ENCODE measurements at regions not wholly inside any gene's neighbourhood (a gene's known extent, or its start where the extent isn't known, plus 50 kb on each side); places are given as distances from the start of the nearest gene placed in this dataset.

DNA sequence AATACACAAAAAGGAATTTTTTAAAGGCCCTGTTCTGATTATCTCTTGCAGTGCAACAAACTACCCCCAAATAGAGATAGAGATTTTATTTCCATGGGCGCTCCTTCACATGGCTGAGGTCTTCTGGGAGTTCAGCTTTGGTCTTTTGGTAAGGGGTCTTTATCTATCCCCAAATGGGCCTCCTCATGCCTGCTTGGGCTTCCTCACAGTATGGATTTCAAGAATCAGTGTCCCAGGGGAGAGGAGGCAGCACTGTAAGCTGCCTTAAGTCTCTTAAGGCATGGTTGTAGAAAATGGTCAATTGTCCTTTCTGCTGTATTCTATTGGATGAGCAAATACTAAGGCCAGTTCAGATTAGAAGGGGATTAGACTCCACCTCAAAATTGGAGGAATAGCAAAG is 966.2 kb downstream of the TYW1 start:
- H3K4me3 ChIP-seq, result no peak overlapping the region
- intact Hi-C loops (cut with DNase I), result no loop called here
- TF ChIP-seq, protein P1, sequence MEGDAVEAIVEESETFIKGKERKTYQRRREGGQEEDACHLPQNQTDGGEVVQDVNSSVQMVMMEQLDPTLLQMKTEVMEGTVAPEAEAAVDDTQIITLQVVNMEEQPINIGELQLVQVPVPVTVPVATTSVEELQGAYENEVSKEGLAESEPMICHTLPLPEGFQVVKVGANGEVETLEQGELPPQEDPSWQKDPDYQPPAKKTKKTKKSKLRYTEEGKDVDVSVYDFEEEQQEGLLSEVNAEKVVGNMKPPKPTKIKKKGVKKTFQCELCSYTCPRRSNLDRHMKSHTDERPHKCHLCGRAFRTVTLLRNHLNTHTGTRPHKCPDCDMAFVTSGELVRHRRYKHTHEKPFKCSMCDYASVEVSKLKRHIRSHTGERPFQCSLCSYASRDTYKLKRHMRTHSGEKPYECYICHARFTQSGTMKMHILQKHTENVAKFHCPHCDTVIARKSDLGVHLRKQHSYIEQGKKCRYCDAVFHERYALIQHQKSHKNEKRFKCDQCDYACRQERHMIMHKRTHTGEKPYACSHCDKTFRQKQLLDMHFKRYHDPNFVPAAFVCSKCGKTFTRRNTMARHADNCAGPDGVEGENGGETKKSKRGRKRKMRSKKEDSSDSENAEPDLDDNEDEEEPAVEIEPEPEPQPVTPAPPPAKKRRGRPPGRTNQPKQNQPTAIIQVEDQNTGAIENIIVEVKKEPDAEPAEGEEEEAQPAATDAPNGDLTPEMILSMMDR (IDR thresholded peaks at IDR 0.05), result no peak
- no peaks in the 10 kb centered on the region for H3K27me3 ChIP-seq (ENCODE audit: low read depth)
- H3K4me1 ChIP-seq, result no peaks in the 10 kb centered on the region
- no peaks in the 10 kb centered on the region for H3K36me3 ChIP-seq
- no peak overlapping the region for H3K27ac ChIP-seq
- DNase-seq, result no peak
- no peak for ATAC-seq
- no peaks in the 10 kb centered on the region for H3K9me3 ChIP-seq

- Histone ChIP-seq H3K9me3 (no peaks in the 10 kb centered on the region), H3K4me1 (no peaks in the 10 kb centered on the region), H3K27ac (no peak overlapping the region), H3K27me3 (ENCODE audit: low read depth) (no peaks in the 10 kb centered on the region), H3K4me3 (no peak overlapping the region), H3K36me3 (no peaks in the 10 kb centered on the region)
- intact Hi-C loops (cut with DNase I), result no loop called here
- ATAC-seq (no peak), DNase-seq (no peak)
- TF ChIP-seq, protein P1 (IDR thresholded peaks at IDR 0.05), result no peak
Observed at GRCh38 chr7:67976490-67976889, 979.9 kb downstream of the TYW1 start.

DNA sequence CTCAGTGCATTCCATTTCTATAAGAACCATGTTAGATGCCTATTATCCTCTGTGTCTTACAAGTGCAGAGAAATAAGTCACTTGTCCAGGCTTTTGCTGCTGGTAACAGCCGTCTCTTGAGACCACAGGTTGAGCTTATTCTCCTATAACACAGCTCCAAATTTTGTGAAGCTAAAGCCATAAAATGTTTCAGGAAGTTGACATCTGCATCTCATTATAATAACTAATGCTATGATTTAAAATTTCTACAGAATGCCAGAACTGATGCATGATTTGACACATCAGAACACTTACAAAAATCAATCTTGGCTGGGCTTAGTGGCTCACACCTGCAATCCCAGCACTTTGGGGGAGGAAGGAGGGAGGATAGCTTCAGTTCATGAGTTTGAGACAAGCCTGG is 986.9 kb downstream of the TYW1 start:
- no peak overlapping the region for H3K4me3 ChIP-seq
- ATAC-seq, result no peak
- H3K36me3 ChIP-seq, result no peaks in the 10 kb centered on the region
- H3K9me3 ChIP-seq, result peaks cover 5% of the 10 kb centered on the region
- DNase-seq, result no peak
- H3K27ac ChIP-seq, result no peak overlapping the region
- H3K4me1 ChIP-seq, result no peaks in the 10 kb centered on the region
- TF ChIP-seq, protein P1 (IDR thresholded peaks at IDR 0.05), result no peak
- intact Hi-C loops (cut with DNase I), result no loop called here
- no peaks in the 10 kb centered on the region for H3K27me3 ChIP-seq (ENCODE audit: low read depth)

DNA sequence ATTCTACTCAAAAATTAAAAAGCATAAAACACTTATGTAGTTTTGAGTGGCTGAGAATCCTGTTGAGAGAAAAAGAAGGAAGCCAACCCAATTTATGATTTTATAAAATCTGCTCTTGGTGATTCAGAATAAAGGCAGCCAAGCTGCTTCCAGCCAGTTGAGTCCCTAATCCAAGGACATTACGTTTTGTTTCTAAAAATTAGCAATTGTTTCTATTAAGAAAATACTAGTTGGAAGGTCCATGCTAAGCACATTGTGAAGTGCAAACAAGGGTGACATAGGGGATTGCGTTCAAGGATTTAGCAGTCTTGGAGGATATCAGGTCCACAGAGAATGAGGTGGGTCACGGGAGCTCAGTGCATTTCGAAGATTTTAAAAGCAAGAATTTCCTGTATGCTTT is 987.7 kb downstream of the TYW1 start:
- no peaks in the 10 kb centered on the region for H3K27me3 ChIP-seq (ENCODE audit: low read depth)
- no peak overlapping the region for H3K4me3 ChIP-seq
- H3K9me3 ChIP-seq, result peaks cover 5% of the 10 kb centered on the region
- ATAC-seq (no peak), DNase-seq (no peak)
- H3K36me3 ChIP-seq, result no peaks in the 10 kb centered on the region
- no peak overlapping the region for H3K27ac ChIP-seq
- no peaks in the 10 kb centered on the region for H3K4me1 ChIP-seq
- TF ChIP-seq, protein P1 (IDR thresholded peaks at IDR 0.05), result no peak
- intact Hi-C loops (cut with DNase I), result no loop called here

- Histone ChIP-seq H3K27me3 (ENCODE audit: low read depth) (no peaks in the 10 kb centered on the region), H3K4me1 (no peaks in the 10 kb centered on the region), H3K27ac (no peak overlapping the region), H3K9me3 (no peaks in the 10 kb centered on the region), H3K4me3 (no peak overlapping the region), H3K36me3 (no peaks in the 10 kb centered on the region)
- DNase-seq (no peak), ATAC-seq (no peak)
- intact Hi-C loops (cut with DNase I), result no loop called here
- TF ChIP-seq, protein P1 (IDR thresholded peaks at IDR 0.05), result no peak
Observed at GRCh38 chr7:67989142-67989541, 992.5 kb downstream of the TYW1 start.

DNA sequence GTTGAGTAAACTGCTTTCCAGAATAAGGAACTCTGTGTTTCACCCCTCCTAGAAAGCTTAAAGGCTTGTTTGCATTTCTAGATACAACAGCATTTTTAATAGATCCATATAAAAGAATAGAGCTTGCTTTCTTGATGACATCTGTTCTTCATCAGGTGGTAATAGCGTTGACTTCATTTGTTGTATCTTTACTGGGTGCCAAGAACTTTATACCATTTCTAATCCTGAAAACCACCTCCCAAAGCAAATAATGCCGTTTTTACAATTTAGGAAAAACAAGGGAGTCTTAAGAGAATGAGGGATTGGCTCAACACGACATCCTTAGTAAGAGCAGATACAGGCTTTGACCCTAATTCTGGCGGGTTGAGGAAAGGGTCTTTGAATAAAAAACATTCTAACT is 993.4 kb downstream of the TYW1 start:
- H3K27ac ChIP-seq, result no peak overlapping the region
- ATAC-seq (no peak), DNase-seq (no peak)
- TF ChIP-seq, protein P1 (IDR thresholded peaks at IDR 0.05), result no peak
- no peaks in the 10 kb centered on the region for H3K27me3 ChIP-seq (ENCODE audit: low read depth)
- intact Hi-C loops (cut with DNase I), result no loop called here
- no peaks in the 10 kb centered on the region for H3K4me1 ChIP-seq
- H3K9me3 ChIP-seq, result no peaks in the 10 kb centered on the region
- H3K36me3 ChIP-seq, result no peaks in the 10 kb centered on the region
- no peak overlapping the region for H3K4me3 ChIP-seq

Measured in lower lobe of right lung (tissue), 2 donors.